Activated T-cell treated with anti-CD3 and anti-CD28 coated beads, Interleukin-2, amount 50 U/mL, for 48 hours (primary cell): ENCODE measurements at regions not wholly inside any gene's neighbourhood (a gene's known extent, or its start where the extent isn't known, plus 50 kb on each side); places are given as distances from the start of the nearest gene placed in this dataset.
A peak's percentile ranks its signal among the peaks of the same experiment; 100 is the strongest.
"Not testable (repeated sequence)": the region's sequence is repeated elsewhere in the genome, so short reads cannot be mapped to it uniquely, and the experiment has no call there.

Experiments
- DNase-seq, 2 experiments: peaks; one replicate each; pipeline ENCODE4 v3.0.0-alpha.2; 2020

GRCh38 chr12:94916663-94917062 lies 86.8 kb downstream of the NDUFA12 start:
- no peak for DNase-seq

DNA sequence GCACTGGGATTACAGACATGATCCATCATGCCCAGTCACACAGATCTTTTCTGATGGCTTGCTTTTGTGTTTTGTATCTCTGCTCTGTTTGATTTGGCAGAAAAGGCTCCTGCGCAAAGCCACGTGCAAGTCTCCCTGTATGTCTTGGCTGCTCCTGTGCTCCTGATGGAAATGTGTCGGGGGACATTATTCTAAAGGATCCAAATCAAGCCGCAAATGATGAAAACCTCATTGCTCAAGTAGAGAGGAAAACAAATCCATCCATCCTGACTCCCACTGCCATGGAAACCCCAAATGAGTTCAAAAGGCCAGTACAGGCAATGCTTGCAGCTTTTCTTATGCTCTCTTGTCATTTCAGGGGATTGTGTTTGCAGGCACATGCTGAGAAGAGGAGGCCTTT lies 93.8 kb downstream of the NDUFA12 start:
- DNase-seq: no peak

DNA sequence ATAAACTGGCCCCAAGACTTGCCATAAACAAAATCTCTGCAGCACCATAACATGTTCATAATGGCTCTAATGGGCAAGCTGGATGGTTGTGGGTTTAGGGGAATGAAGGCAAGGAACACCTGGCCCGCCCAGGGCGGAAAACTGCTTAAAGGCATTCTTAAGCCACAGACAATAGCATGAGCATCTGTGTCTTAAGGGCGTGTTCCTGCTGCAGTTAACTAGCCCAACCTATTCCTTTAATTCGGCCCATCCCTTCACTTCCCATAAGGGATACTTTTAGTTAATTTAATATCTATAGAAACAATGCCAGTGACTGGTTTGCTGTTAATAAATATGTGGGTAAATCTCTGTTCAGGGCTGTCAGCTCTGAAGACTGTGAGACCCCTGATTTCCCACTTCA lies 97.7 kb downstream of the NDUFA12 start:
- DNase-seq: not testable (repeated sequence)

DNA sequence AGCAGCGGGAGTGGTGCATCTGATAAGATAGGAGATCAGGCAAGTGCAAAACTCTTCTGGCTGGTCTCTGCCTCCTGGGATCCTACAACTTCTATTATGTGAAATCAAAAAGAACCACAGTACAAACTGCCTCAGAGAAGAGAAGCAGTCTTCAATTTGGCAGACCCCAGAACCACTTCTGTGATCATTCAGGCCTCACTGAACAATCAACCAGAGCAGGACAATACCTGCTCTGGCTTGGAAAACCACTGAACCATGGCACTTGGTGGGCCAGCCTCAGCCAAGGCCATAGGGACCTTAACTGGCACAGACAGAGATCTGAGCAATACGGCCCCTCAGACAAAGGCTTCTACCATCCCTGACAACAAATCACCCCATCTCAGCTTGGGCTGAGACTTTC lies 103.0 kb downstream of the NDUFA12 start:
- DNase-seq: no peak

DNA sequence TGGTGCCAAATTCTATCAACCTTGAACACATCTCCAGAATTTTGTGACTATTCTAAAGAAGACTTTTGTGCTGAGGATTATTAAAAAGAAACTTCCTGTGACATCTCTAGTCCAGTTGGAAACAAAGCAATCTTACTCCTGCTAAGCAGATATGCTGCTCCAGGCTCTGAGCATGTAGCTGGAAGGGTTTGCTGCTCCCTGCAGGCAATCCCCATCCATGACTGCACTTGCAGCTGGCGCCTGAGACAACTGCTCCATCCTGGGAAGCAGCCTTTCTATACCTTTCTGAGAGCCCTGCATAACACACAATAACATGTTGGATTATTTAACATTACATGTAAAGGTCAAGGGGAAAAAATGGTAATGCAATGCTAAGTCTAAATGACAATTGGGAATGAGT lies 105.1 kb downstream of the NDUFA12 start:
- no peak for DNase-seq

- DNase-seq: no peak
Measured at GRCh38 chr12:94892544-94893267, 110.8 kb downstream of the NDUFA12 start.

DNA sequence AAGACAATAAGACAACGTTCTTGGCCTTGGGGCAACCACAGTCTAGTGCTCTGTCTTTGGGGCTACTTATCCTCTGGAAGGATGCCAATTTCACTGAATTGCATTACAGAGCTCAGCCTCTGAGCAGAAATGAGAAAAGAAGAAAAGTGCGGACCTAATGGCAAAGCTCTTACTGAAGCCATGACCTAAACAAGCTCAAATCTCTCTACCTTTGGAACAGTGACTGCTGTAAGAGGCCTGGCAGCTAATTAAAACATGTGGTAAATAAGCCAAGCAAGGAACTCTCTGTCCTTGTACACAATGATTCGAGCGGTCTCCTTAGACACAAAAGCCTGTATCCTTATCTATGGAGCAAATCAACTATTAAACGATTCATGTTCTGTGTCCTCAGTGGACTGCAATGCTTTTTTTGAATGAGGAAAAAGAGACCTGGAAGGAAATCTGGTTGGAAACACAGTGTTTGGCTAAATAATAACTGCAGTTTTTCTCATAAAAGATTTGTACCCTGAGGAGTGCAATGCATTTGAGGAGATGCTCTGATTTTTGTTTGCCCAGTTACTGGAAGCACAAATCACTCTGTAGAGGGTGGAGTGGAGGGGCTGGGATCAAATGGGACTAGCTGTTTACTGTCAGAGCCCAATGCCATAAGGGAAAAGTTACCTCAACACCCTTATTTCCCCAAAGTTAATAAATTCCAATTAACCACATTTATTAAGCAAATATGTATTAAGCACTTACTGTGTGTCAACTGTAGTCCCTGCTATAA lies 113.9 kb downstream of the NDUFA12 start:
- DNase-seq: no peak

DNA sequence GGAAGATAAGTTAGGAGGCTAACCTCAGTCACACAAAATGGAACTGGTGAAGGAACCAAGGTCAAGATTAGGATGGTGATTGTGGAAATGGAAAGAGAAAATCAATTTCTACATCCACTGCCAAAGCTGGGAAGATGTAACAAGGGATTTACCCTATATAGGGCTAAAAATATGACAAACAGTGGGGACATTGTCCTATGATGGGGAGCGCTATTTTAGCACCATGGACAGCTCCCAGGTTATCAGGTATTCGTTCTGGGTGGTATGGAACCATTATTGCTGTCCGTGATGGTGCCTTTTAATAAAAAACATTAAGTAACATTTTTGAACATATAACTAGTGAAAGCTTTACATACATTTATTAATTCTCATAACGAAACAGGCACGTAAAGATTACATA lies 124.0 kb downstream of the NDUFA12 start:
- no peak for DNase-seq

- DNase-seq: no peak
Measured at GRCh38 chr12:94875525-94875924, 128.0 kb downstream of the NDUFA12 start.

DNA sequence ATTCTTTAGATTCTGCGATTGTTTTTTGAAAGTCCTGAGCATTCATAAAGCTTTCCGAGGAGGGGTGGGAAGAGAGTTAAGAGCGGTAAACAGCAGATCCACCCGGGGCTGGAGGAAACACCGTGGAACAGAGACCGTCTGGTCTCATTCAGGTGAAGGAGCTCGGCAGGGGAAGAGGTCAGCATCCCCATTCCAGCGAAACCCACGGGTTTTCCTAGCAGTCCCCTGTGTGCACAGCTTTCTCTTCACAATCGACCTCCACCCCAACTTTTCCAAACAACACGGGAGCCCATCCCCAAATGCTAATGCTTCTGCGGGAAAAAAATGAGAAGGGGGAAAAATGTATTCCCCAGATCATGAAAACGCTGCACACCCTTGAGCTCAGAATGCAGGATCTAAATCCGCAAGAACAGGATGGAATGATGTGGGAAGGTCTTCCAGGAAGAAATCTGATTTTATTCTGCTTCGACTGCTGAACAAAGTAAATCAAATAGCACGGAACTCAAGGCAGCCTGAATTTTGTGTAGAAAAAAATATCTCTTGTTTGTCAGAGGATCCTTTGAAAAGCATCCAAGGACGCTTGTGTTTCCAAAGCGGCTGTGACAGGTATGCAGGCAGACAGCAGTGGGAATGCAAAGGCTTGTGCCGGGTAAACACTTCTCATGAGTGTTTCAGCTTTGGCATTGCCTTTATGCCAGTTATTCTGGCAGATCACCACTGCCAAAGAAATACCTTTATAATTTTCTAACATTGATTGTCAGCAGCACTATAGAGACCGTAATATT lies 128.8 kb downstream of the NDUFA12 start:
- no peak for DNase-seq

DNA sequence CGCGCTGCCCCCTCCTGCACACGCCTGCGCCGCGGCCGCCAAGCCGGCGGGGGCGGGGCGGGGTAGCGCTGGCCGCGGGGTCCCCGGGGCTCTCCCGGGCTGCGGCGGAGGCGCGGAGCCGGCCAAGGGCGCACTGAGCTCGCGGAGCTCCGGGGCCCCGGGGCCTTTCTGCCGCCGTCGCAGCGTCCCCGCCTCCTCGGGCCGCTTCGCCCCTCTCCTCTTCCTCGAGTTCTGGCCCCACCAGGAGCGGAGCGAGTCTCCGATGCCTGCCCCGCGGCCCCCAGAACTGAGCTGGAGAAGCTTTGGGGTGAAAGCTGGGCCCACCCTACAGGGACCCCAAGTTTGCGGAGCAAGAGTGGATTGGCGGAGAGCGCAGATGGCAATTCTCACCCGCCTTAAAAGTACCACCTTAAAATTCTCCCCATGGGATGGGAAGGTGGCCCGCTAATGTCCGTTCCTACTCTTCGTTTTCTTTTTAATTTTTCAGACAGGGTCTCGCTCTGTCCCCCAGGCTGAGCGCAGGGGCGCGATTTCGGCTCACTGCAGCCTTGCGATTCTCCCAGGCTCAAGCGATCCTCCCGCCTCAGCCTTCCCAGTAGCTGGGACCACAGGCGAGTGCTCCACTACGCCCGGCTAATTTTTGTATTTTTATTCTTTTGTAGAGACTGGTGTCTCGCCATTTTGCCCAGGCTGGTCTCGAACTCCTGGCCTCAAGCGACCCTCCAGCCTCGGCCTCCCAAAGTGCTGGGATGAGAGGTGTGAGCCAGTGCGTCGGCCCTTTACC lies 129.6 kb downstream of the NDUFA12 start:
- DNase-seq: peak in 1 of 2 experiments; percentile 25

DNA sequence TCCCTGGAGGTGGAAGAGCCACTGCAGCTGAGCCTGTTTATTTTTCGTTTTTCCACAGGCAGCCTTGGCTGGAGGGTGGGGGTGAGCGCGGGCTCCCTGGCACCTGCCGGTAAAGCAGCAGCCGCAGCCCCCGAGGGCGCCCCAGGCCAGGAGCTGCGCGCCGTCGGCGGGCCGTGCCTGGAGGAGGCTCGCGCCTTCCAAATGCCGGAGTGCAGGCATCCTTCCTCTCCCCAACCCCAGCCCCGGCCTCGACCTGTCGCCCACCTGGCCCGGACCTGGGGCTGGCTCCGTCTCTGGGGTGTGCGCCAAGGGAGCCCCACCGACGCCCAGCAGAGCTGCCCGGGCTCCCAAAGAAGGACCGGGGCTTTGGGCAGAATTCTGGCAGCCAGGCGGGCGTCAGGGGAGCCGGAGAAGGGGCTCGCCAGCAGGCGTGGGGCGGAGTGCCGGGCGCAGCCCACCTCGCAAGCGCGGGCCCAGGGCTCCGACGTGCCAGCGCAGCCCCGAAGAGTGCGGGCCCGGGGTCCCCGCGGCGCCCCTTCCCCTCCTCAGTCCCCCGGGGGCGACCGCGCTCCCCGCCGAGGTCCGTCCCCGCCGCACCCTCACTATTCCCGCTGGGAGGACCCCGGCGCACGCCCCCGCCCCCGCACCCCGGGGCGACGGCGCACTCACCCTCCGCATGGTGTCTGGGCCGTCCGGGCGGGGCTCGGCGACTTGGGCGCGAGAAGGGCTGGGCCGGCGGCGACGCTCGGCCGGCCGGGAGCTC lies 130.3 kb downstream of the NDUFA12 start:
- peak in 1 of 2 experiments; percentile 24 for DNase-seq

GRCh38 chr12:94872671-94872970 lies 130.9 kb downstream of the NDUFA12 start:
- DNase-seq: no peak

GRCh38 chr12:94872007-94872653 lies 131.4 kb downstream of the NDUFA12 start:
- DNase-seq: no peak

GRCh38 chr12:94870511-94870910 lies 133.0 kb downstream of the NDUFA12 start:
- no peak for DNase-seq

GRCh38 chr12:94868161-94868560 lies 135.3 kb downstream of the NDUFA12 start:
- DNase-seq: no peak

DNA sequence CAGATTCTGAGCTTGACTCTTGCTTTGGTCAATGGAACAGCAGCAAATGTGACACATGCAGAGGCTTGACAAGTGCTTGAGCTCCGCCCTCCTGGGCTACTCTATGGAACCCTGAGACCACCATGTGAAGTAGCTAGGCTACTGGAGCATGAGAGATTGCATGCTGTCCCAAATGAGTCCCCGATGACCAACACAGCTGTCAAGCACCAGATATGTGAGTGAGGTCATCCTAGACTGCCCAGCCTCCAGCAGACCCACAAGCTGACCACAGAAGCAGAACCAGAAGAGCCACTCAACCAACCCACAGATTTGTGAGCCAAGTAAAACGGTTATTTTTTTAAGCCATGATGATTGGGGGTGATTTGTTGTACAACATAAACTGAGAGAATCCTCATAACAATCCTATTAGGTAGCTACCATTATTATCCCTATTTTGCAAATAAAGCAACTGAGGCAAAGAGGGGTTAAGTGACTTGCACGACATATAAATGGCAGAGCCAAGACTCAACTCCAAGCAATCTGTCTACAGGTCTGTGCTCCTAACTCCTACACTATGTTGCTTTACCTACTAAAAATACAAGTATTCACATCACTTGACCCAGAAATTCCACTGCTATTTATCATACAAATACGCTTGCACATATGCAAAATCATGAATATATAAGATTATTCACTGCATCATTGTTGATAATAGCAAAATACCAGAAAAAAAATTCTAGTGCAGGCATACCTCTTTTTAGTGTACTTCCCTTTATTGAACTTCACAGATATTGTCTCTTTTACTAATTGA lies 136.2 kb downstream of the NDUFA12 start:
- DNase-seq: no peak

DNA sequence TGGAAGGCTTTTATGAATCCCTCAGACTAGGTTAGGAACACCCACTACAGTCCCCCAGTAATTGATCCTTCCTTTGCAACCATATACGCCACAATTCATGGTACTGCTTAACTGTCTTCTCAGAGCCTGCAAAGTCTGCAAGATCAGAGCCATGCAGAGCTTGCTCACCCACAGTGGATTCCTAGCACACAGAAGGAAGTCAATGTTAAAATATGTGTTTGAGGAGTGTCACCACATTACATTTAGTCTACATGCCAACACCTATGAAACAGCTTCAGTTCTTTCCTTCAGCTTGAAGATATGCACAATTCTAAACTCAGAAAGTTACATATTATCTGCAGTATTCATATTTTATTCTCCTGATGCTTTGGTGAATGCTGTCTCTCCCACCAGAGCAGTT lies 138.5 kb downstream of the NDUFA12 start:
- DNase-seq: no peak

DNA sequence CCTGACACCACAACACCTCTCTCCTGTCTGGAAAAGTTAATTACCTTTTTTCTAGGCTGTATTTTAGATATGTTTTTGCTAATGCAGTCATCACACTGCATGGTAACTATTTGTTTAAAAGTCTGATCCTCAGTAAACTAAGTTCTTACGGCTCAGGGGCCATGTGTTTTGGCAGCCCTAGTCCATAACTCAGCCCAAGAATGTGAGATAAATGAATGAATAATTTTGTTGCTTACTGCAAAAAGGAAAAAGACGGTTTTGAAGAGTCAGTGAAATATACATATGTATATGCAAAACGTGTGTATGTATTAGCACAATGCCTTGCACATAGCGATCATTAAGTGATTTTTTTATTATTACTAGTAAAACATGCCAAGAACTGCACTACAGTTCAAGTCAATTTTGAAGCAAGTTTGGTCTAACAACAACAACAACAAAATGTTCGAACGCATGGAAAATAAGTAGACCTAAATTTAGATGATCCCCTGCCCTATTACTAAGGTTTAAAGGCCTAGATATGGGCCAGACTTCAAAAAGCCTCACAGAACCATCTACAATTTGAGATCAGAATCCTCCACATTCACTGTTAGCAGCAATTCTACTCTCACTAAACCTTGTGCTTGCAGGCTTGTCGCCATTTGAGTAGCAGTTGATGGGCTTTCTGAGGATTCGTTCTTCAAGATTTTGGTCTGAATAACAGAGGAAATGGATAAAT lies 140.0 kb downstream of the NDUFA12 start:
- no peak for DNase-seq

DNA sequence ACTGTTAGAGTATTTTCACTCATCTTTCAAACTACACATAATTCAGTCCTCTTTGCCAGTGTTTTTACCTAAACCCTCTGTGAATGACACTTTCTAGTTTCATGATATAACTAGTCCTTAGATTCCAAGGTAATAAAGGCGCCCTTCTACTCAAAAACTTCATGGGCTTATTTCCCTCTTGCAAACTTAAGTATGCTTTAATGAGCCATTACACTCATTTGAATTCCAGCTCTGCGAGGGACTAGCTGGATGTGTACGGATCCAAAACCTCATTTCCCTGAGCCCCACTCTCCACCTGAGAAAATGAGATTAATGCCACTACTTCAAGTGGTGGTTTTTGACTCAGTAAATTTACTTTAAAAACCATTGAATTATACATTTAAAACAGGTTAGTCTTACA lies 141.1 kb downstream of the NDUFA12 start:
- no peak for DNase-seq
